ENCODE measurements at regions not wholly inside any gene's neighbourhood (a gene's known extent, or its start where the extent isn't known, plus 50 kb on each side); places are given as distances from the start of the nearest gene placed in this dataset.

DNA sequence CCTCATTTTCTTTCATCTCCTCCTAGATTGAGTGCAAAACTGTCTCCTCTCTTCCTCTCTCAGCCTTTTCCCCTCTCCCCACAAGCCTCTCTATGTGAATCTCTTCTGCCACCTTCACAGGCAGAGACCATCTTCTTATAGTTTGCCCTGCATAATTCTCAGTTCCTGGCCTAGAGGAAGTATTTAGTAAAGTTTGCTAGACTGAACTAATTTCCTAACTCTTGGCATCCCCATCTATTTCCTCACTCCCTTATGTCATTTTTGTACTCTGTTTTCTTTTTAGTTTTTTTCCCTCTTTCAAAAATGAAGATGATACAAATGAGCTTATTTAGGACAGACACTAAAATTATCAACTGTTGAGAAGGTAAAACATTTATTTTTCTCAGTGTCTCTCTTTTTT lies 66.0 kb downstream of the XCL2 start:
- no peak for TF ChIP-seq CTCF (conservative IDR thresholded peaks at IDR 0.05)
- TF ChIP-seq ZFX (IDR thresholded peaks at IDR 0.05) = no peak

Measured in C4-2B (cell line).